ENCODE measurements at regions not wholly inside any gene's neighbourhood (a gene's known extent, or its start where the extent isn't known, plus 50 kb on each side); places are given as distances from the start of the nearest gene placed in this dataset.

GRCh38 chr3:159151130-159151529, 349.3 kb downstream of the MFSD1 start:
- Histone ChIP-seq H3K9ac (ENCODE audit: low read depth, low read length) (no peak overlapping the region), H3K9me3 (replicated peaks; ENCODE audit: low read length) (no peaks in the 10 kb centered on the region), H3K4me3 (ENCODE audit: low read length) (no peak overlapping the region), H3K27me3 (ENCODE audit: control insufficient read depth, insufficient read depth, low read length) (no peaks in the 10 kb centered on the region), H3K4me2 (ENCODE audit: low read length) (no peak overlapping the region), H3K36me3 (ENCODE audit: insufficient read depth, low read length) (no peaks in the 10 kb centered on the region), H3K4me1 (ENCODE audit: control insufficient read depth, insufficient read depth, low read length) (peaks cover 6% of the 10 kb centered on the region)

GRCh38 chr3:159157275-159157674, 355.4 kb downstream of the MFSD1 start:
- Histone ChIP-seq H3K4me1 (ENCODE audit: control insufficient read depth, insufficient read depth, low read length) (no peaks in the 10 kb centered on the region), H3K9me3 (replicated peaks; ENCODE audit: low read length) (no peaks in the 10 kb centered on the region), H3K4me2 (ENCODE audit: low read length) (no peak overlapping the region), H3K9ac (ENCODE audit: low read depth, low read length) (no peak overlapping the region), H3K36me3 (ENCODE audit: insufficient read depth, low read length) (no peaks in the 10 kb centered on the region), H3K27me3 (ENCODE audit: control insufficient read depth, insufficient read depth, low read length) (no peaks in the 10 kb centered on the region), H3K4me3 (ENCODE audit: low read length) (no peak overlapping the region)

- H3K9me3 ChIP-seq (replicated peaks; ENCODE audit: low read length): no peaks in the 10 kb centered on the region
- H3K4me1 ChIP-seq (ENCODE audit: control insufficient read depth, insufficient read depth, low read length): no peaks in the 10 kb centered on the region
- H3K27me3 ChIP-seq (ENCODE audit: control insufficient read depth, insufficient read depth, low read length): no peaks in the 10 kb centered on the region
- no peaks in the 10 kb centered on the region for H3K36me3 ChIP-seq (ENCODE audit: insufficient read depth, low read length)
- H3K4me2 ChIP-seq (ENCODE audit: low read length): no peak overlapping the region
- H3K9ac ChIP-seq (ENCODE audit: low read depth, low read length): no peak overlapping the region
- H3K4me3 ChIP-seq (ENCODE audit: low read length): no peak overlapping the region
Measured at GRCh38 chr3:159158213-159158612, 356.4 kb downstream of the MFSD1 start.

- Histone ChIP-seq H3K36me3 (ENCODE audit: insufficient read depth, low read length) (no peaks in the 10 kb centered on the region), H3K4me1 (ENCODE audit: control insufficient read depth, insufficient read depth, low read length) (peaks cover 3% of the 10 kb centered on the region), H3K4me3 (ENCODE audit: low read length) (no peak overlapping the region), H3K4me2 (ENCODE audit: low read length) (no peak overlapping the region), H3K9me3 (replicated peaks; ENCODE audit: low read length) (no peaks in the 10 kb centered on the region), H3K27me3 (ENCODE audit: control insufficient read depth, insufficient read depth, low read length) (no peaks in the 10 kb centered on the region), H3K9ac (ENCODE audit: low read depth, low read length) (no peak overlapping the region)
Measured at GRCh38 chr3:159158801-159159200, 356.9 kb downstream of the MFSD1 start.

- Histone ChIP-seq H3K4me1 (ENCODE audit: control insufficient read depth, insufficient read depth, low read length) (peaks cover 10% of the 10 kb centered on the region), H3K9me3 (replicated peaks; ENCODE audit: low read length) (no peaks in the 10 kb centered on the region), H3K4me2 (ENCODE audit: low read length) (no peak overlapping the region), H3K9ac (ENCODE audit: low read depth, low read length) (no peak overlapping the region), H3K27me3 (ENCODE audit: control insufficient read depth, insufficient read depth, low read length) (no peaks in the 10 kb centered on the region), H3K4me3 (ENCODE audit: low read length) (no peak overlapping the region), H3K36me3 (ENCODE audit: insufficient read depth, low read length) (no peaks in the 10 kb centered on the region)
Measured at GRCh38 chr3:159159546-159159945, 357.7 kb downstream of the MFSD1 start.

GRCh38 chr3:159163656-159164055, 361.8 kb downstream of the MFSD1 start:
- Histone ChIP-seq H3K9me3 (replicated peaks; ENCODE audit: low read length) (no peaks in the 10 kb centered on the region), H3K4me1 (ENCODE audit: control insufficient read depth, insufficient read depth, low read length) (peaks cover 11% of the 10 kb centered on the region), H3K9ac (ENCODE audit: low read depth, low read length) (no peak overlapping the region), H3K4me2 (ENCODE audit: low read length) (no peak overlapping the region), H3K36me3 (ENCODE audit: insufficient read depth, low read length) (no peaks in the 10 kb centered on the region), H3K27me3 (ENCODE audit: control insufficient read depth, insufficient read depth, low read length) (no peaks in the 10 kb centered on the region), H3K4me3 (ENCODE audit: low read length) (no peak overlapping the region)

GRCh38 chr3:159165961-159166360, 364.1 kb downstream of the MFSD1 start:
- Histone ChIP-seq H3K9me3 (replicated peaks; ENCODE audit: low read length) (no peaks in the 10 kb centered on the region), H3K4me1 (ENCODE audit: control insufficient read depth, insufficient read depth, low read length) (peaks cover 33% of the 10 kb centered on the region), H3K36me3 (ENCODE audit: insufficient read depth, low read length) (no peaks in the 10 kb centered on the region), H3K4me2 (ENCODE audit: low read length) (no peak overlapping the region), H3K27me3 (ENCODE audit: control insufficient read depth, insufficient read depth, low read length) (no peaks in the 10 kb centered on the region), H3K9ac (ENCODE audit: low read depth, low read length) (no peak overlapping the region), H3K4me3 (ENCODE audit: low read length) (no peak overlapping the region)

GRCh38 chr3:159166899-159167586, 365.2 kb downstream of the MFSD1 start:
- Histone ChIP-seq H3K4me3 (ENCODE audit: low read length) (no peak overlapping the region), H3K27me3 (ENCODE audit: control insufficient read depth, insufficient read depth, low read length) (no peaks in the 10 kb centered on the region), H3K9ac (ENCODE audit: low read depth, low read length) (no peak overlapping the region), H3K36me3 (ENCODE audit: insufficient read depth, low read length) (no peaks in the 10 kb centered on the region), H3K9me3 (replicated peaks; ENCODE audit: low read length) (no peaks in the 10 kb centered on the region), H3K4me2 (ENCODE audit: low read length) (no peak overlapping the region), H3K4me1 (ENCODE audit: control insufficient read depth, insufficient read depth, low read length) (peaks cover 40% of the 10 kb centered on the region)

- no peaks in the 10 kb centered on the region for H3K27me3 ChIP-seq (ENCODE audit: control insufficient read depth, insufficient read depth, low read length)
- no peak overlapping the region for H3K4me2 ChIP-seq (ENCODE audit: low read length)
- no peak overlapping the region for H3K9ac ChIP-seq (ENCODE audit: low read depth, low read length)
- H3K4me1 ChIP-seq (ENCODE audit: control insufficient read depth, insufficient read depth, low read length): peaks cover 38% of the 10 kb centered on the region
- no peak overlapping the region for H3K4me3 ChIP-seq (ENCODE audit: low read length)
- no peaks in the 10 kb centered on the region for H3K36me3 ChIP-seq (ENCODE audit: insufficient read depth, low read length)
- no peaks in the 10 kb centered on the region for H3K9me3 ChIP-seq (replicated peaks; ENCODE audit: low read length)
Measured at GRCh38 chr3:159168788-159169187, 366.9 kb downstream of the MFSD1 start.

GRCh38 chr3:159169828-159170227, 368.0 kb downstream of the MFSD1 start:
- Histone ChIP-seq H3K36me3 (ENCODE audit: insufficient read depth, low read length) (no peaks in the 10 kb centered on the region), H3K9ac (ENCODE audit: low read depth, low read length) (peak overlapping the region; percentile 75), H3K4me2 (ENCODE audit: low read length) (peak overlapping the region; percentile 63), H3K4me1 (ENCODE audit: control insufficient read depth, insufficient read depth, low read length) (peaks cover 31% of the 10 kb centered on the region), H3K9me3 (replicated peaks; ENCODE audit: low read length) (no peaks in the 10 kb centered on the region), H3K4me3 (ENCODE audit: low read length) (peak overlapping the region; percentile 27), H3K27me3 (ENCODE audit: control insufficient read depth, insufficient read depth, low read length) (no peaks in the 10 kb centered on the region)

GRCh38 chr3:159170436-159171003, 368.7 kb downstream of the MFSD1 start:
- no peaks in the 10 kb centered on the region for H3K36me3 ChIP-seq (ENCODE audit: insufficient read depth, low read length)
- H3K4me2 ChIP-seq (ENCODE audit: low read length): peak overlapping the region; percentile 63
- H3K4me3 ChIP-seq (ENCODE audit: low read length): peak overlapping the region; percentile 27
- peaks cover 34% of the 10 kb centered on the region for H3K4me1 ChIP-seq (ENCODE audit: control insufficient read depth, insufficient read depth, low read length)
- no peaks in the 10 kb centered on the region for H3K27me3 ChIP-seq (ENCODE audit: control insufficient read depth, insufficient read depth, low read length)
- H3K9me3 ChIP-seq (replicated peaks; ENCODE audit: low read length): no peaks in the 10 kb centered on the region
- H3K9ac ChIP-seq (ENCODE audit: low read depth, low read length): peak overlapping the region; percentile 75

- H3K4me3 ChIP-seq (ENCODE audit: low read length): no peak overlapping the region
- H3K9ac ChIP-seq (ENCODE audit: low read depth, low read length): peak overlapping the region; percentile 75
- no peaks in the 10 kb centered on the region for H3K36me3 ChIP-seq (ENCODE audit: insufficient read depth, low read length)
- no peaks in the 10 kb centered on the region for H3K27me3 ChIP-seq (ENCODE audit: control insufficient read depth, insufficient read depth, low read length)
- no peak overlapping the region for H3K4me2 ChIP-seq (ENCODE audit: low read length)
- H3K4me1 ChIP-seq (ENCODE audit: control insufficient read depth, insufficient read depth, low read length): peaks cover 34% of the 10 kb centered on the region
- no peaks in the 10 kb centered on the region for H3K9me3 ChIP-seq (replicated peaks; ENCODE audit: low read length)
Measured at GRCh38 chr3:159171333-159171732, 369.5 kb downstream of the MFSD1 start.
